ENCODE measurements at regions not wholly inside any gene's neighbourhood (a gene's known extent, or its start where the extent isn't known, plus 50 kb on each side); places are given as distances from the start of the nearest gene placed in this dataset.

DNA sequence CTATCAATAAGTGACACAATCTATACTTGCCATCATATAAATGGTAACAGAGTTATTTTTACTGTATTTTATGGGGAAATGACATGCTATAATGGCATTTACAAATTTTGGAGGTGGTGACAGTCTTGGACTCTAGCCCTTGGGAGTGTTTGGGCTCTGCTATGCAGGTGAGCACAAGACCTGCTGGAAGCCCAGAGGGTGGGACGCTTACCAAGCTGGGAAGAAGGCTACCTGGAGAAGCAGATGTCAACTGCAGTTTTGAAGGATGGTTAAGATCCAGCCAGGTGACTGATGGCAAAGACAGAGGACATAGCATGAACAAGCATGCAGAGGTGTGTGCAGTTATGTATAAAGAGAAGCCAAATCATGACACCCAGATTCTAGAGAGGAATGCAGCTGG is 346.9 kb downstream of the MYCN start:
- Histone ChIP-seq H3K4me3 (ENCODE audit: low read depth, low read length, poor library complexity, severe bottlenecking) (no peak overlapping the region), H3K27ac (ENCODE audit: low read depth, low read length, poor library complexity, severe bottlenecking) (no peak overlapping the region), H3K79me2 (ENCODE audit: insufficient read depth, low read length) (no peaks in the 10 kb centered on the region), H3K36me3 (ENCODE audit: insufficient read depth, low read length) (no peaks in the 10 kb centered on the region), H3K27me3 (ENCODE audit: insufficient read depth, low read length) (no peaks in the 10 kb centered on the region), H2AFZ (ENCODE audit: low read length) (no peak overlapping the region), H3K9ac (ENCODE audit: low read length) (no peak overlapping the region), H3K9me3 (ENCODE audit: low read length) (no peaks in the 10 kb centered on the region), H3F3A (ENCODE audit: insufficient read depth, low read length) (no peaks in the 10 kb centered on the region), H4K20me1 (ENCODE audit: insufficient read depth, low read length) (no peaks in the 10 kb centered on the region), H3K9me2 (ENCODE audit: low read depth, low read length) (no peaks in the 10 kb centered on the region), H3K4me2 (ENCODE audit: low read length) (no peak overlapping the region), H3K4me1 (ENCODE audit: insufficient read depth, low read length, severe bottlenecking) (no peaks in the 10 kb centered on the region)
- TF ChIP-seq, protein P1, sequence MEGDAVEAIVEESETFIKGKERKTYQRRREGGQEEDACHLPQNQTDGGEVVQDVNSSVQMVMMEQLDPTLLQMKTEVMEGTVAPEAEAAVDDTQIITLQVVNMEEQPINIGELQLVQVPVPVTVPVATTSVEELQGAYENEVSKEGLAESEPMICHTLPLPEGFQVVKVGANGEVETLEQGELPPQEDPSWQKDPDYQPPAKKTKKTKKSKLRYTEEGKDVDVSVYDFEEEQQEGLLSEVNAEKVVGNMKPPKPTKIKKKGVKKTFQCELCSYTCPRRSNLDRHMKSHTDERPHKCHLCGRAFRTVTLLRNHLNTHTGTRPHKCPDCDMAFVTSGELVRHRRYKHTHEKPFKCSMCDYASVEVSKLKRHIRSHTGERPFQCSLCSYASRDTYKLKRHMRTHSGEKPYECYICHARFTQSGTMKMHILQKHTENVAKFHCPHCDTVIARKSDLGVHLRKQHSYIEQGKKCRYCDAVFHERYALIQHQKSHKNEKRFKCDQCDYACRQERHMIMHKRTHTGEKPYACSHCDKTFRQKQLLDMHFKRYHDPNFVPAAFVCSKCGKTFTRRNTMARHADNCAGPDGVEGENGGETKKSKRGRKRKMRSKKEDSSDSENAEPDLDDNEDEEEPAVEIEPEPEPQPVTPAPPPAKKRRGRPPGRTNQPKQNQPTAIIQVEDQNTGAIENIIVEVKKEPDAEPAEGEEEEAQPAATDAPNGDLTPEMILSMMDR (IDR thresholded peaks at IDR 0.05; ENCODE audit: low read length), result no peak
- no peak for TF ChIP-seq EZH2 (IDR thresholded peaks at IDR 0.05; ENCODE audit: borderline replicate concordance, low read length)

DNA sequence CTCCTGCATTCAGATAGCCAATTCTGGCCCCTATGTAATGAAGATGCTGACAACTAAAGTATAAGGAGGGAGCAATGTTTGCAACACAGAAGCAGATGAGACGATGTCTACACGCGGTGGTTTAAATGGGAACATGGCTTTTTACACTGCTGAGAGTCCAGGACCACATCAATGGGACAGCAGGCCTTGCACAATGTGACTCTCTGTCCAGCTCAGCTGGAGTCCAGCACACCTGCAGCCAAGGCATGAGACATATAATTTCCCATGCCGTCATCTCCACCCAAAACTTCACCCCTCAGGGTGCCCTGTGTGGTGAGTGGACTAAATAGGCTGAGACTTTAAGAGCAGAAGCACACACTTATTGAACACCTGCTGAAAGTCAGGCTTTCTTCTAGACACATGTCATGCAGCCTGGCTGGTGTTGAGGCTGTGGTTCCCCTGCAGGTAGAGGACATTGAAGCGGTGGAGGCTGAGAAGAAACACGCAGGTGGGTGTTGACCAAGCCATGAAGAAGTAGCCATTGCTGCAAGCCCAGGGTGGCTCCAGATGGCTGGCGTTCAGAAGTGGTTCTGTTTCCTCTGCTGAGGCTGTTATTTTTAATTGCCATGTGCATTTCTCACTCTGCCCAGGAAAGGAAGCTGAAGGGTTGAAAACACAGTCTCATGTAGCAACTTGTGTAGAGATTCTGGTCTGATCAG is 345.6 kb downstream of the MYCN start:
- H3K4me2 ChIP-seq (ENCODE audit: low read length), result no peak overlapping the region
- H3K9ac ChIP-seq (ENCODE audit: low read length), result no peak overlapping the region
- no peaks in the 10 kb centered on the region for H4K20me1 ChIP-seq (ENCODE audit: insufficient read depth, low read length)
- H3K79me2 ChIP-seq (ENCODE audit: insufficient read depth, low read length), result no peaks in the 10 kb centered on the region
- no peaks in the 10 kb centered on the region for H3K9me3 ChIP-seq (ENCODE audit: low read length)
- no peak overlapping the region for H2AFZ ChIP-seq (ENCODE audit: low read length)
- no peak overlapping the region for H3K27ac ChIP-seq (ENCODE audit: low read depth, low read length, poor library complexity, severe bottlenecking)
- no peaks in the 10 kb centered on the region for H3F3A ChIP-seq (ENCODE audit: insufficient read depth, low read length)
- no peaks in the 10 kb centered on the region for H3K27me3 ChIP-seq (ENCODE audit: insufficient read depth, low read length)
- TF ChIP-seq, protein P1 (IDR thresholded peaks at IDR 0.05; ENCODE audit: low read length), result no peak
- TF ChIP-seq EZH2 (IDR thresholded peaks at IDR 0.05; ENCODE audit: borderline replicate concordance, low read length), result no peak
- H3K4me1 ChIP-seq (ENCODE audit: insufficient read depth, low read length, severe bottlenecking), result no peaks in the 10 kb centered on the region
- H3K4me3 ChIP-seq (ENCODE audit: low read depth, low read length, poor library complexity, severe bottlenecking), result no peak overlapping the region
- no peaks in the 10 kb centered on the region for H3K36me3 ChIP-seq (ENCODE audit: insufficient read depth, low read length)
- H3K9me2 ChIP-seq (ENCODE audit: low read depth, low read length), result no peaks in the 10 kb centered on the region

DNA sequence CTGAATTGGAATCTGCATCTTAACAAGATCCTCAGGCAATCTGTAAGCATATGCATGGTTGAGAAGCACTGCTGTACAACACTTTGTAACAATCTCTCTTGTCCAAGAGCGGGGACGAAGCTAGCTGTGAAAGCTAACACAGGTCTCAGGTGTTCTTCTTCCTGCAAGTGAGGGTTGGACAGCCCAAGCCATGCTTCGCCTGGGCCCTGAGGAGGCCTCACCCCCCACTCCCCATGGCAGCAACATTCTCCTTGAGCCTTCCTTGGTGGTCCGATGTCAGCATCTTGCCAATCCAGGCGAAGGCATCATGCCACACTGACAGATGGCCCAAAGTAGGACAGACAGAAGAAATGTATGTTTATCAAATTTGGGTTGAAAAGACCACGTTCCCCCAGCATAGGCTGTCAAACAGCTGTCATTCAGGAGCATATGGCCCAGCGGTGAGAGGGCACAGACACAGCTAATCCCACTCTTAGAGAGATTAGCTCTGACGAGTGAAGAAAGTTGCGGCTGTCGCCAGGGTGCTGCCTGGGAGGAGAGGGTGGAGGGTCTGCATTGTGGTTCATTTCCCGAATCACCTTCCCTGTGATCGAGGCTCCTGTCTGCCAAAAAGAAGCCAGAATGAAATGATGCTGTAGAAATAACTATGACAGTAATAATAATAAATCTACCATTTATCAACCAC is 344.7 kb downstream of the MYCN start:
- H3K27ac ChIP-seq (ENCODE audit: low read depth, low read length, poor library complexity, severe bottlenecking), result no peak overlapping the region

More for the DNA sequence above, 344.7 kb downstream of the MYCN start:
- H3K79me2 ChIP-seq (ENCODE audit: insufficient read depth, low read length), result no peaks in the 10 kb centered on the region
- H3K4me1 ChIP-seq (ENCODE audit: insufficient read depth, low read length, severe bottlenecking), result no peaks in the 10 kb centered on the region
- no peaks in the 10 kb centered on the region for H3K36me3 ChIP-seq (ENCODE audit: insufficient read depth, low read length)
- H3K4me3 ChIP-seq (ENCODE audit: low read depth, low read length, poor library complexity, severe bottlenecking), result no peak overlapping the region
- no peaks in the 10 kb centered on the region for H3K9me2 ChIP-seq (ENCODE audit: low read depth, low read length)
- H3K4me2 ChIP-seq (ENCODE audit: low read length), result no peak overlapping the region
- TF ChIP-seq, protein P1 (IDR thresholded peaks at IDR 0.05; ENCODE audit: low read length), result no peak
- no peak for TF ChIP-seq EZH2 (IDR thresholded peaks at IDR 0.05; ENCODE audit: borderline replicate concordance, low read length)
- H2AFZ ChIP-seq (ENCODE audit: low read length), result no peak overlapping the region
- no peaks in the 10 kb centered on the region for H3K9me3 ChIP-seq (ENCODE audit: low read length)
- no peaks in the 10 kb centered on the region for H3F3A ChIP-seq (ENCODE audit: insufficient read depth, low read length)
- no peaks in the 10 kb centered on the region for H3K27me3 ChIP-seq (ENCODE audit: insufficient read depth, low read length)
- no peak overlapping the region for H3K9ac ChIP-seq (ENCODE audit: low read length)
- no peaks in the 10 kb centered on the region for H4K20me1 ChIP-seq (ENCODE audit: insufficient read depth, low read length)
